NCI-H748 treated with DMSO at 0.1 percent for 48 hours (cell line): ENCODE measurements at regions not wholly inside any gene's neighbourhood (a gene's known extent, or its start where the extent isn't known, plus 50 kb on each side); places are given as distances from the start of the nearest gene placed in this dataset.

Experiments used
- DNase-seq: peaks from one replicate; lab custom pipeline; 2025; lab: John Stamatoyannopoulos, UW

DNA sequence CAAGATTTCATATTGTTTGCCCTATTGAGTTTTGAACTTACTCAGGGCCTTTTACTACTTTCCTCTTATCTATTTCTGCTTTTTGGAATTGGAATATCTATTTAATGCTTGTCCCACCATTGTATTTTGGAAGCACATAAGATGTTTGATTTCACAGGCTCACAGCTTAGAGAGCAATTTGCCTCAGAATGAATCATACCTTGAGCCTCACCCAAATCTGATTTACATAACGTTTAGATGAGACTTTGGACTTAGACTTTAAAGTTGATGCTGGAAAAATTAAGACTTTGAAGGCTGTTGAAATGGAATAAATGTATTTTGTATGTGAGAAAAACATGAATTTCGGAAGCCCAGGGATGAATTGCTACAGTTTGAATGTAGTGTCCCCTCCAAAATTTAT, 458.9 kb downstream of the CNTN6 start:
- no peak for DNase-seq

DNA sequence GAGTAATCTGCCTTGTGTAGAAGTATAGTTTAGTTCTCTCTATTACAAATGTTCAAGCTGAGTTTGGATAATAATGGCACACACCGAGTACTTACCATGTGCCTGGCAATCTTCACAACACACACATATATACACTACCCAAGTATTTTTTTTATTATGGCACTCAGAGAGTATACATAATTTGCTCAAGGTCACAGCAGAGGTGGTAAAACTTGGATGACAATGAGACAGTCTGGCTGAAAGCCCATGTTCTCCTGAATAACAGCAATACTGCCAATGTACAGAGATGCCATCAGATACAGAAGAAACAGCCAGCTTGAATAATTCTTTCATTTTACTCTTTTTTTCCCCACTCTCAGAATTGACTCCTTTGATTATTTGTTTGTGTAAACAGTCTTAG, 460.0 kb downstream of the CNTN6 start:
- no peak for DNase-seq

DNA sequence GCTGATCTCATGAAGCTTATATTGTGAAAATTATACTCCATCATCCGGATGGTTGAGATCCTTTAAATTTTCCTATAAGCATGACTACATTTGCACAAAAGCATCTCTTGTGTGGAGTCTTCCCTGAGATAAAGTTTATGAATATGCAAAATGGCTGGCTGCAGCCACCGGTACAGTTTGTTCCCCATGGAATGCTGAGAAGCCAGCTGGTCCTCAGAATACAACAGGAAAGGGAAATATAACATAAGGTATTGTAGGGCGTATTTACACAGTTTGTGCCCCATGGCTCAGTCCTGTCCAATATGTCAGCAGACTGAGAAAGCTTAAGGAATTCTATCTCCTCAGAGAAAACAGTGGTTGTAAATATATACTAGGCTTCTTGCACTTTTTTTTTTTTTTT, 468.6 kb downstream of the CNTN6 start:
- no peak for DNase-seq

DNA sequence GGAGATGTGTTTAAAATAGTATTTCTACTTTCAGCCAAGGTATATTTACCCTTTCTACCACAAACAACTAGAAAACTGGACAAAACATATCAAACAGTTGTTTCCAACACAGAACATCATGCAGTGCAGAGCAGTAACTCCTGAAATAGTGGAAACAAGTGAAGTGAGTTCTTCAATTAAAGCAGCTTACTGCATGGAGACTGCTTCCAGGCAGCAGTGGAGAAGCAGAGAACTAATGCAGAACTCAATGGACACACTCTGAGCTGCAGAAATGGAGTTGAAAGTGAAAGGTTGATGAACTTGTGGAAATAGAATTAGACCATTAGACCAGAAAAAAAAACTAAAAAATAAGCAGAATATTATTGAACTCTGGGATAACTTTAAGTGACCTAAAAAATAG, 478.9 kb downstream of the CNTN6 start:
- DNase-seq, result no peak

DNA sequence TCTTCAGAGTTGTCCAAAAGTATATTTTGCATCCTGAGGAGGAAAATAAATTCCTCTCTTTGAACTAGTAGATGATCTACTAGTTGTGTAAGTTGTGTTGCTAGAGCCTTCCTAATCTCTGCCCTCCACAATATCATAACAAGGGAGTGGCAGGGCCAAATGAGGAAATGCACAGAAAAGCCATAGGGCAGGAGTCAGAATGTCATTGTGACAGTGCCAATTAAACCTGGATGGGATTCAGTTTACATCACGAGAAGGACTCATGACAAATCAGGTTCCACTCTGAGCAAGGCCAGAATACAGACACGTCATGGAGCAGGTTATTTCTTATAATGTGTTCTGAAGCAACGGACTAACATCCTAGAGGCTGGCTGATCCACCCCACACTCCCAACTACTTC, 483.2 kb downstream of the CNTN6 start:
- no peak for DNase-seq

DNA sequence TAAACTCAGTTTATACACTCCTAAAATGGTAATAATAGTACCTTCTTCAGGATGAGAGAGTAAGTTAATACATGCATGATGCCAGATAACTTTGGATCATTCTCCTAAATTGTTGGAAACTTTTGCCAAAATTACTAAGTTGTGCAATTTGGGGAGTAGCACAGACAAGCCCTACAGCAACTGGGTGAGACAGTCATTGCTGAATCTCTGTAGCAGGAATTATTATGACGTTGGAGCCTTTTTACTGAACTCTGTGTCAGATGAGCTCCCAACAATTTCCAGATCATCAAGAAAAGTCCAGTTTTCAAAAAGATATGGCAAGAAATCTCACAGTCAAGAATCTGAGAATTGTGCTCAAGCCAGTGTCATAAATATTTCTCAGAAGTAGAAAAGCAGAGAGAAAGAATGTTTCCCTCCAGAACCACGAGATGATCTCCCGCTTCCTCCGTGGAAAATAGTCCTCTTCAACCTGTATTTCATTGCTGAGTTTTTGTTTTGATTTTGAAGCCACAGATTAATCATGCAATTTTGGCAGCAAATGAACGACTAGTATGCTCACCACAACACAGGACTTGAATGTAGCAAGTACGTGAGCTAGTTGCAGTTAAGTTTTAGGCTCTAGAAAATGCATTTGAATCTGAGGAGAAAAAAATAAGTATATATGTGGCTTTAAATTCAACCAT, 485.4 kb downstream of the CNTN6 start:
- DNase-seq, result no peak

DNA sequence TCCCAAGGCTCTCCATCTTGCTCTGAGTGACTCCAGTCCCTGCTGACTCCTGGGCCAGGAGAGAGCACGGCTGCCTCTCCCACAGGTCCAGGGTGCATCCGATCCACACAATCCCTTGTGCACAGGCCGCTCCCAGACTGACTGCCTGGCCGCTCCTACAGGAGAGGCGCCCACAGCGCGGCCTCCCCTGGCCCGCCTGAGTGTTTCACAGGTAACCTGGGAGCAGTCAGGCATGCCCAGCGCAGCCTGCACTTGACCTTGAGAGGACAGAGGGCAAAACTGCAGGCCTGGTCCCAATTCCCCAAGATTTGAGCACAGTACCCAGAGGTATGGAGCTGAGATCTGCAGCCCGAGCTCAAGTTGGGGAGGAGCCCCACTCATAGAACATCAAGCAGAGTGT, 490.2 kb downstream of the CNTN6 start:
- DNase-seq, result no peak

DNA sequence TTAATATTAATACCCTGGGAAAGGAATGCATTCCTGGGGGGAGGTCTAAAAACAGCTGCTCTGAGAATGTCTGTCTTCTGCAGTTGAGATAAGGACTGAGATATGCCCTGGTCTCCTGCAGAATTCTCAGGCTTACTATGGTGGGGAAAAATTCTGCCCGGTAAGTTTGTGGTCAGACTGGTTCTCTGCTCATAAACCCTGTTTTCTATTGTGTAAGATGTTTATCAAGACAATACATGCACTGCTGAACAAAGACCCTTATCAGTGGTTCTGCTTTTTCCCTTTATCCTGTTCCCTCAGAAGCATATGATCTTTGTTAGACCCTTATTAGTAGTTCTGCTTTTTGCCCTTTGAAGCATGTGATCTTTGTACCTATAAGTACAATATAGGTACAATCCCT, 494.6 kb downstream of the CNTN6 start:
- no peak for DNase-seq

DNA sequence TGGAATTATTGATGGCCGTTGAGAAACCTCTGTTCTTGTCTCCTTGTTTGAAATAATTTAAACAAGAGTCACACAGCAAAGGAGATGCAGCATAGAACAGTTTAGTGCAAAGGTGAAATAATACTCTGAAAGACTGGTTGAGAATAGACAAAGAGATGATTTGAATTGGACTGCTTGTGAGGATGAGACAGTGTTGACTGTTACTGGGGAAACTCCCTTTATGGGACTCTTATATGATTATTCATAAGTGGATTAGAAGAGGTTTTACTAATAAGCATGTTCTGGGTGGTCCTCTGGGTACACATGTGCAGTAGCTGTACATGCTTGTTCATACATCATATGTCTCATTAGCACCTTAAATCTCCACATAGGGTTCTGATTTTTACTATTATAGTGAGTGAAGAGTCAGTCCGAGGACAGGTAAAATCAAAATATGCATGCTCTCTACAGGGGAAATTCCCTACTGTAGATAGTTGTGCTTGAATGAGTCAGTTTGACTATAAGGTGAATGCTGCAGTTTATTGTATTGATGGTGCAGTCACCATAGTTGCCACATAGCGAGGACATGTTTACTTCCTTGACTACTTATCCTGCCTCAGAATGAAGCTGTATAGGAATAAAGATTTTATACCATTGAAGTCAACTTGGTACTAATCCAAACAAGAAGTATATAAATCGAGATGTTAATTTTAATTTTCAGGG, 498.7 kb downstream of the CNTN6 start:
- DNase-seq, result no peak

DNA sequence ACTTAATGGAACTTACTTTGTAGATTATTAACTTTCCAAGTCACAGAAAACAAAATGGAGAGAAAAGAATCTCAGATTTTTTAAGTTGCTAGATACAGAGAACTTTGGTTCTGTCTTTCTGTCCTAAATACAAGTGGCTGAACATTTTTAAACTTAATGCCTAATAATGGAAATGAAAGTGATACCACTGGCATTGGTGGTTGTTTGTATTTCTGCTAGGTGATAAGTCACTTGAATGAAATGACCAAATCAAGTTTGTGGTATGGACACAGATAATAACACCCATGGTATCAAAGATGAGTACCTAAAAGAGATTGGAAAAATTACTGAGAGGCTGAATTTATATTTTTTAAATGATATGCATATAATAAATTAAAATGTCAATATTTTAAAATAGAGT, 502.1 kb downstream of the CNTN6 start:
- DNase-seq, result no peak

DNA sequence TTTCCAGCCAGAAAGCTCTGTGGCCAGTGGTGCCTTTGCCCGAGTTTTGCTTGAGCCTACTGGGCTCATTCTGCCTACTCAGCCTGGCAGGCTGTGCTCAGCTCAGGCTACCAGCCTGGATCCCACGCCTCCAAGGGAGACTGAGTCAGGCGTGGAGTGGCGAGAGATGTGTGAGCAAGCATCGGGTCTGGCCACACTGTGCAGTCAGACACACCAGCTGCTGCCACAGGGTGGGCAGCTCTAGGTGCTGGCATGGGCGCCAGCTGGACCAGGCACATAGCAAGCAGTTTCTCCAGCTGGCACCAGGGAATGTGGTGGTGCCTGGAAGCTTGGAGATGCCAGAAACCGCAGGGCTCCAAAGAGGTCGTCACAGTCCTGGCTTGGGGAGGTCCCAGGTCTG, 498.5 kb upstream of the CNTN4 start:
- DNase-seq, result no peak

DNA sequence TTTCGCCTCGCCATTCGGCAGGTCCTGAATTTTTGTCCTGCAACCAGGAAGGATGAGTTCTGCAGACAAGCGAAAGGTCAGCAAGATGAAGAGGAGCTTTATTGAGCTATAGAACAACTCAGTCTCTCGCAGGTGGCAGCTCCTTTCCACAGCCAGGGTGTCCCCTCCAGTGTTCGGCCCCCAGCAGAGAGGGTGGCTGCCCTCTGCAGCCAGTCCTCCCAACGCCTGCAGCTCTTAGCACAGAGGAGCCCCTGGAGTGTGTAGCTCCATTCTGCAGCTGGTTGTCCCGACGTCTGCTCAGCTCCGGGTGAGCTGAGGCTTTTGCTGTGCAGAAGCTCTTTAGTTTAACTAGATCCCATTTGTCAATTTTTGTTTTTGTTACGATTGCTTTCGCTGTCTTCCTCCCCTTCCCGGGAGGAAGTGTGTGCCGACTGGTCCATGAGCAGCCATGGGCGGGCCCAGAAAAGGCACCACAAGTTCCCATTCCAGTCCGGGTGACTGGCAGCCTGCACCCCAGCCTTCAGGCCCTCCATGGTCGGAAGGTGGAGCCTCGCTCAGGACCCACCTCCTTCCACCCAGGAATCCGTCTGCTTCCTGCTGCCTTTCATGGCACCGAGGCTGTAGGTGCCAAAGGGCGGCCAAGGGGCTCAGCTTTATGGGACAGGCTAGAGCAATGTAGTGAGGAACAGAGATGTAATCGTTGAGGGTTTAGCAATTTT, 497.8 kb upstream of the CNTN4 start:
- no peak for DNase-seq

DNA sequence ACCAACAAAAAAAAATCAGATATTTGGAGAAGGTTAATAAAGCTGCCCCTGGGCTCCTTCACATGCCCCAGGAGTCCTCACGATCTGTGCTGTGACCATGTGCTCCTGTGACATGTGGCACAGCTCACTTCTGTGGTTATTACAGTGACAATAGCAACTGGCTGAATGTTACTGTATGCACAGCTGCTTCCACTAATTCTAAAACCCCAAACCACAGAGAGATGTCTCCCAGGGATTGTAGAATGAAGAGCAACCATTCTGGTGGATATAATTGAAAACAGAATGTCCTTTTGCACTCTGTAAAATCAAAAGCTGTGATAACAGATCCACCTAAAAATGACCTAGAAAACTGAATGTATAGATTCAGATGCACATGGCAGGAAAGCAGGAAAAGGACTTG, 489.2 kb upstream of the CNTN4 start:
- DNase-seq, result peak; percentile 18

DNA sequence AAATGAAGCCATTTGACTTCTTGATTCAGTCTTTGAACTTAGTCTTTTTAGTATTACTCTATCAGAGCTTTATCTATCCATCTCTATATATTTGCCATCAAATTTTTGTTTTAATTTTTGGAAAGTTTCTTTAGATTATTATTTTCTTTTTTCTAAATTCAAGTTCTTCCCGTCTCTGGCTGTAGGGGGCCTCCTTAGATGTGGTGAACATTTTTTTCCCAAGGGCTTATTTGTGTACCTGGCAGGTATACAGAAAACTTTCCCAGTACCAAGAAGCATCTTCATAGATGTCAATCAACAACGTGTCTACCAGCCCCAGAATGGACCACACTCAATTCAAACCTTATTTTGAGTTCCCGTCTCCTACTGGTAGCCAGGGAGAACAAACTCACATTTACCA, 486.8 kb upstream of the CNTN4 start:
- no peak for DNase-seq

DNA sequence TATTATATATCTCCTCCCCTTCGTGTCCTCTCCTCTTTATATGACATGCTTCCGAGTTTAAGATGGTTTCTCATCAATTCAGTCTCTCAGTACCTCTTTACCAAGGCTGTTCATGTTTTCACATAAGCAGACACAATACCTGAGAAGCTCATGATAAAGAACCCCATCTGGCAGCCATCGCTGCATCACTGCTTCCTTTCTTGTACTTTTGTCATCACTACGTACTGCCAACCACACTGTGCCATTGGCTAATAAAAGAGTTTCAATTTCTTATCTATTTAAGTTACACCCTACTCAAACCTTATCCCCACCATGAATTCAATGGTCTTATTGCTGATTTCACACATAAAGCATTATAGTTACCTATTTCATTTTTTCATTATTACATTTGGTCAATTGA, 484.7 kb upstream of the CNTN4 start:
- no peak for DNase-seq

DNA sequence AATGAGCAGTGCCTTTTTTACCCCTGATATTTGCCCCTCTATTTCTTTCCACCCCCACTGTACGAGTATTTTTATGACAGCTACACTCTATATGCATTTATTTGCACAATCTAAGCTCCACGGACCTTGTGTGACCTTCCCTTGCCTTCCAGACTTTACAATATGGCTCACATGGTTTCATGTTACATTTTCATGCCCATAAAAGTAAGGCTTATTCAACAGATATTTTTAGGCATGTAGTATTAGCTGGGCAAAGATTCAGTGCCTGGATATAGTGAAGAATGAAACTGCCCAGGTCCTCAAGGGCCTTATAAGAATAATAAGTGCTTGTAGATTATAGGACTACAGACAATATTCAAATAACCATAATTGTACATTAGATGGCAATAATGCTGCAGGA, 481.9 kb upstream of the CNTN4 start:
- DNase-seq, result peak; percentile 64

DNA sequence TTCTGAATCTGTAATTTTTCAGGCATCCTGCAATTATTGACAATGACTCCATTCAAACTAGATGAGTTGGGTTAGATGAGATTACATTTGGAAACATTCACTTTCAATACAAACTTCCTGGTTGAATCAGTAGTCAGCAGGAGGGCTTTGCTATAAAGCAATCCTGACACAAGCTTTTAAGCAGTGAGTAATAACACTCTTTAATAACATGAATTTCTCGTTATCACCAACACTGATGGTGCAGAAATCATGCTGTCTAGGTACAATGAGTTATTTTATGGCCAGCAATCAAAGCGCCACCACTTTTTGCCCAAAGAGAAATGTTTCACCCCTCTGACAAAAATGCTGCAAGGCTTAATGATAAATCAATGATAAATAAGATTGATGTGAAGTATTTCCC, 474.8 kb upstream of the CNTN4 start:
- peak; percentile 76 for DNase-seq

DNA sequence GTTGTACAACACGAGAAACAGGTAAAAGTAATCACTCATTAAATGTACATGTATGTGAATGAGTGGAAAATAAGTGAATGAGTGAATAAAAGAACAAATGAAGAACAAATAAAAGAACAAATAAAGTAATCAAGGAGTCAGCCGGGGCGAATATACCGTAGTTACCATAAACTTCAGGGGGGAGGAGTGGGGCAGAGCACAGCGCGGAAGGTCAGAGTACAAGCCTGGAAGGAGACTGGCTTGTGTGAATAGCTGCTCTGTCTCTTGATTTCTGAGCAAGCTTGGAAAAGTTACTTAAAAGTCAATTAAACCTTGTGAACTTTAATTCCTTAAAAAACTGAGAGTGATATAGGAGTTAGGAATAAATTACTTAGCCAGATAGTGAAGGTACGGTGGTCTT, 466.5 kb upstream of the CNTN4 start:
- no peak for DNase-seq

DNA sequence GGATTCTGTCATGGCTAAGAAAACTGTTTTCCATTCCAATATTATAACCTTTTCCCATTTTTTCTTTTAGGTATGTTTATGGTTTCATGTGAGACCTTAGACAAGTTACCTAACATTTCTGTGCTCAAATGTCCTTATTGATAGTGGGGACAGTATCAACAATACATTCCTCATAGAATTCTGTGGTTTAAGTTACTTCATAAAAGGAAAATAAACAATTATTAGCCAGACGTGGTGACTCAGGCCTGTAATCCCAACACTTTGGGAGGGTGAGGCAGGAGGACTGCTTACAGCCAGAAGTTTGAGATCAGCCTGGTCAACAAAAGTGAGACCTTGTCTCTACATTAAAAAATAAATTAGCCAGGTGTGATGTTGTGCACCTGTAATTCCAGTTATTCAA, 436.8 kb upstream of the CNTN4 start:
- DNase-seq, result no peak

DNA sequence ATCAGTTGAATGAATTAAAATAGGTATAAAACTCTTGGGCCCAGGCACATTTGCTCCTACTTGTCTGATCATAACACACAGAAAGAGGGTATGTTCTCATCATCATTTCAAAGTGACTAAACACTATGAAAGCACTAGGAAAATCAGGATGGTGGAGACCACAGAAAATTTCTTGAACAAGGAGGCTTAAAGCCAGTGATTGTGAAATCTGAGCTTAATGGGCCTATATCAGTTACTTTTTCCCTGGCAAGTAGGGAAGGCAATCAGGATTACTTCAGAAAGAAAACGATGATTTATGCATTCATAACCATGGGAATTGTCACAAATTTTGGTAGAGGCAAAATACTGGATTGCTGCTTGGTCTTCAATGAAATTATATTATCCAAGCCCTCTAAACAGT, 434.4 kb upstream of the CNTN4 start:
- DNase-seq, result no peak

DNA sequence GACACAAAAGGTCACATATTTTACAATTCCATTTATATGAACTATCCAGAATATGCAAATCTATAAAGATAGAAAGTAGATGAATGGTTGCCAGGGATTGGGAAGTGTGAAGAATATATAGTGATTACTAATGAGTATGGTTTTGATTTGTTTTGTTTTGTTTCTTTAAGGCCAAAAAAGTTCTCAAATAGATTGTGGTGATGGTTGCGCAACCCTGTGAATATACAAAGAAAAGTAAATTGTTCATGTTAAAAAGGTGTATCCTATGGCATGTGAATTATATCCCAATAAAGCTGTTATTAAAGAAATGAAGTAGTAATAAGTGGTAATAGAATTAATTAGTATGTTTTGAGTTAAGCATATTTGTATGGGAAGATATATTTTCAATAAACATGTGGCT, 431.8 kb upstream of the CNTN4 start:
- no peak for DNase-seq

DNA sequence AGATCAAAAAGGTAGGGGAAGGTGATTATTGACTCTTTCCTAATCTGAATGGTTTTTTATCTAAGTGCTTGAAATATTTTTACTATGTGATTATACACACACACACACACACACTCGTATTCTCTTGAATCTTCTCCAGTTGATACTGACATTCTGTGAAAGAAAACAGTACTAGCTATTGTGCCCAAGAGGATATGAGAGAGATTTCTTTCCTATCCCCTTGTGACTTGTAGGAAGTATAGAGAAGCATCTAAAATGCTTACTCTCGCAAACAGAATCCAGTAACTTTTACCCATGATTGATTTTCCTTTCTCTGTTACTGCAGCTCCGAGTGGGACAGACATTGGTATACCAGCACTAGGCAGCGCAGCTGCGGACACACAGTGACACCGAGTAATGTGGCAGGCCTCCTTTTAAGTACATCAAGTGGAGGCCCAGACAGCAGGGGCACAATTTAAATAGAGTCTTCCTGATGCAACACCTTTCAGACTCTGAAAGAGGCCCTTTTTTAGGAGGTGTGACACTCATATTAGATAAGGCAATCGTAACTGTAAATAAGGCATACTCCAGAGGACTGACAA, 421.0 kb upstream of the CNTN4 start:
- peak; percentile 56 for DNase-seq

DNA sequence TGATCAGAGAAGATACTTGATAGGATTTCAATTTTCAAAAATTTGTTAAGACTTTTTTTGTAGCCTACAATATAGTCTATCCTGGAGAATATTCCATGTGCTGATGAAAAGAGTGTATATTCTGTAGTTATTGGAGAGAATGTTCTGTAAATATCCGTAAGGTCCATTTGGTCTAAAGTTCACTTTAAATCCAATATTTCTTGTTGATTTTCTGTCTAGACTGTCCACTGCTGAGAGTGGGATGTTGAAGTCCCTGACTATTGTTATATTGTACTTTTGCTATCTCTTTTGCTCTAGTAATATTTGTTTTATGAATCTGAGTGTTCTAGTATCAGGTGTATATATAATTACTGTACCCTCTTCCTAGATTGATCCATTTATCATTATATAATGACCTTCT, 406.2 kb upstream of the CNTN4 start:
- no peak for DNase-seq
